Heart left ventricle (tissue), 13 donors: ENCODE measurements at regions not wholly inside any gene's neighbourhood (a gene's known extent, or its start where the extent isn't known, plus 50 kb on each side); places are given as distances from the start of the nearest gene placed in this dataset.

Source experiments
- POLR2A ChIP-seq, 2 donors: fragments of 450-650 bp; IDR thresholded peaks; one replicate each; pipeline ENCODE4 v1.6.1; 2017; ENCODE audit warnings: antibody characterized with exemption in 2 of 2, mild to moderate bottlenecking in 2 of 2, moderate library complexity in 2 of 2
- TF ChIP-seq, protein P1 (sequence below), 12 donors: fragments of 200-600 bp; sonication (generic) in 4 of 12; IDR thresholded peaks; one replicate each; pipeline versions ENCODE4 v1.5.0 to v1.8.0; 2018 to 2022; ENCODE audit warnings: antibody characterized with exemption in 12 of 12, mild to moderate bottlenecking in 5 of 12
- donor health status: ischemic (EF 13 %, LVEDD 7.1; RV severe dilation, severe dysfunction).
- donor health status: DM: no; HTN: yes; CAD: no.
- donor health status: DM: no; HTN: no; CAD: no.
- donor health status: ischemic (EF 25% LVEDD 6.9; RV normal size, moderate dysfunction).
- donor health status: ischemic (EF 25% LVEDD 5.7; RV mildly dilated, moderate dysfunction).
- donor health status: ischemic (EF 35%, LVEDD 5.7; RV mildly dilated, moderate dysfunction).
- donor health status: nonischemic (EF 11% LVEDD 7.7; RV severe dilation, severe dysfunction).
- donor health status: DM: yes; HTN: yes; CAD: no.
- donor health status: PGD.
- donor health status: ischemic (EF 29% LVEDD 5.4; RV normal size, mild dysfunction).
- donor health status: nonischemic (EF 23%, LVEDD 6.1; RV moderate dilation, normal function).

GRCh38 chr3:68057637-68058320 lies 403.4 kb upstream of the SUCLG2 start:
- TF ChIP-seq, protein P1, sequence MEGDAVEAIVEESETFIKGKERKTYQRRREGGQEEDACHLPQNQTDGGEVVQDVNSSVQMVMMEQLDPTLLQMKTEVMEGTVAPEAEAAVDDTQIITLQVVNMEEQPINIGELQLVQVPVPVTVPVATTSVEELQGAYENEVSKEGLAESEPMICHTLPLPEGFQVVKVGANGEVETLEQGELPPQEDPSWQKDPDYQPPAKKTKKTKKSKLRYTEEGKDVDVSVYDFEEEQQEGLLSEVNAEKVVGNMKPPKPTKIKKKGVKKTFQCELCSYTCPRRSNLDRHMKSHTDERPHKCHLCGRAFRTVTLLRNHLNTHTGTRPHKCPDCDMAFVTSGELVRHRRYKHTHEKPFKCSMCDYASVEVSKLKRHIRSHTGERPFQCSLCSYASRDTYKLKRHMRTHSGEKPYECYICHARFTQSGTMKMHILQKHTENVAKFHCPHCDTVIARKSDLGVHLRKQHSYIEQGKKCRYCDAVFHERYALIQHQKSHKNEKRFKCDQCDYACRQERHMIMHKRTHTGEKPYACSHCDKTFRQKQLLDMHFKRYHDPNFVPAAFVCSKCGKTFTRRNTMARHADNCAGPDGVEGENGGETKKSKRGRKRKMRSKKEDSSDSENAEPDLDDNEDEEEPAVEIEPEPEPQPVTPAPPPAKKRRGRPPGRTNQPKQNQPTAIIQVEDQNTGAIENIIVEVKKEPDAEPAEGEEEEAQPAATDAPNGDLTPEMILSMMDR (IDR thresholded peaks at IDR 0.05) = no peak
- no peak for TF ChIP-seq POLR2A (IDR thresholded peaks at IDR 0.05)
